NCI-H2227 (cell line): ENCODE measurements at regions not wholly inside any gene's neighbourhood (a gene's known extent, or its start where the extent isn't known, plus 50 kb on each side); places are given as distances from the start of the nearest gene placed in this dataset.
"Not testable (repeated sequence)": the region's sequence is repeated elsewhere in the genome, so short reads cannot be mapped to it uniquely, and the experiment has no call there.

ENCODE experiments used
- DNase-seq: peaks from one replicate; lab custom pipeline; 2025; ENCODE audit not compliant: unreplicated experiment; lab: John Stamatoyannopoulos, UW

GRCh38 chr21:8757399-8758093 is 1763.8 kb upstream of the TPTE start:
- DNase-seq = not testable (repeated sequence)

- DNase-seq = peak; percentile 93
Observed at GRCh38 chr21:8758921-8759367, 1762.4 kb upstream of the TPTE start.

- not testable (repeated sequence) for DNase-seq
Observed at GRCh38 chr21:8762241-8762640, 1759.1 kb upstream of the TPTE start.

GRCh38 chr21:8764416-8764815 is 1757.0 kb upstream of the TPTE start:
- DNase-seq = not testable (repeated sequence)

- DNase-seq = not testable (repeated sequence)
Observed at GRCh38 chr21:8766142-8766541, 1755.2 kb upstream of the TPTE start.

- DNase-seq = not testable (repeated sequence)
Observed at GRCh38 chr21:8772910-8773514, 1748.4 kb upstream of the TPTE start.

- not testable (repeated sequence) for DNase-seq
Observed at GRCh38 chr21:8775591-8776215, 1745.7 kb upstream of the TPTE start.

- DNase-seq = not testable (repeated sequence)
Observed at GRCh38 chr21:8777260-8777659, 1744.1 kb upstream of the TPTE start.

GRCh38 chr21:8778323-8779085 is 1742.9 kb upstream of the TPTE start:
- not testable (repeated sequence) for DNase-seq

GRCh38 chr21:8812840-8813239 is 1708.5 kb upstream of the TPTE start:
- DNase-seq = not testable (repeated sequence)

- DNase-seq = not testable (repeated sequence)
Observed at GRCh38 chr21:8834264-8834663, 1687.1 kb upstream of the TPTE start.
